ENCODE measurements at regions not wholly inside any gene's neighbourhood (a gene's known extent, or its start where the extent isn't known, plus 50 kb on each side); places are given as distances from the start of the nearest gene placed in this dataset.
"Not testable (repeated sequence)": the region's sequence is repeated elsewhere in the genome, so short reads cannot be mapped to it uniquely, and the experiment has no call there.

DNA sequence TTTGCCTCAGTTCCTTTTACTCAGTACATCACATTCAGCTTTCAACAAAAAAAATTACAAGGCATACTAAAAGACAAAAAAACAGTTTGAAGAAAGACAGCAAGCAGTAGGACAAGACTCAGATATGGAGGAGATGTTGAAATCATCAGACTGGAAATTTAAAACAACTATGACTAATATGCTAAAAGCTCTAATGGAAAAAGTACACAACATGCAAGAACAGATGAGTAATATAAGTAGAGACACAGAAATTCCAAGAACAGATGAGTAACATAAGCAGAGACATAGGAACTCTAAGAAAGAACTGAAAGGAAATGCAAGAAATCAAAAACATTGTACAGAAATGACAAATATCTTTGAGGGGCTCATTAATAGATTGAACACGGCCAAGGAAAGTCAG lies 402.6 kb downstream of the NEBL start:
- TF ChIP-seq, protein P1, sequence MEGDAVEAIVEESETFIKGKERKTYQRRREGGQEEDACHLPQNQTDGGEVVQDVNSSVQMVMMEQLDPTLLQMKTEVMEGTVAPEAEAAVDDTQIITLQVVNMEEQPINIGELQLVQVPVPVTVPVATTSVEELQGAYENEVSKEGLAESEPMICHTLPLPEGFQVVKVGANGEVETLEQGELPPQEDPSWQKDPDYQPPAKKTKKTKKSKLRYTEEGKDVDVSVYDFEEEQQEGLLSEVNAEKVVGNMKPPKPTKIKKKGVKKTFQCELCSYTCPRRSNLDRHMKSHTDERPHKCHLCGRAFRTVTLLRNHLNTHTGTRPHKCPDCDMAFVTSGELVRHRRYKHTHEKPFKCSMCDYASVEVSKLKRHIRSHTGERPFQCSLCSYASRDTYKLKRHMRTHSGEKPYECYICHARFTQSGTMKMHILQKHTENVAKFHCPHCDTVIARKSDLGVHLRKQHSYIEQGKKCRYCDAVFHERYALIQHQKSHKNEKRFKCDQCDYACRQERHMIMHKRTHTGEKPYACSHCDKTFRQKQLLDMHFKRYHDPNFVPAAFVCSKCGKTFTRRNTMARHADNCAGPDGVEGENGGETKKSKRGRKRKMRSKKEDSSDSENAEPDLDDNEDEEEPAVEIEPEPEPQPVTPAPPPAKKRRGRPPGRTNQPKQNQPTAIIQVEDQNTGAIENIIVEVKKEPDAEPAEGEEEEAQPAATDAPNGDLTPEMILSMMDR (conservative IDR thresholded peaks at IDR 0.05; ENCODE audit: control insufficient read depth, insufficient read depth, low read depth, low read length) = no peak
- no peak overlapping the region for H3K4me3 ChIP-seq (ENCODE audit: control insufficient read depth, low read depth, low read length)
- DNase-seq (ENCODE audit: low read depth) = peak; percentile 87

DNA sequence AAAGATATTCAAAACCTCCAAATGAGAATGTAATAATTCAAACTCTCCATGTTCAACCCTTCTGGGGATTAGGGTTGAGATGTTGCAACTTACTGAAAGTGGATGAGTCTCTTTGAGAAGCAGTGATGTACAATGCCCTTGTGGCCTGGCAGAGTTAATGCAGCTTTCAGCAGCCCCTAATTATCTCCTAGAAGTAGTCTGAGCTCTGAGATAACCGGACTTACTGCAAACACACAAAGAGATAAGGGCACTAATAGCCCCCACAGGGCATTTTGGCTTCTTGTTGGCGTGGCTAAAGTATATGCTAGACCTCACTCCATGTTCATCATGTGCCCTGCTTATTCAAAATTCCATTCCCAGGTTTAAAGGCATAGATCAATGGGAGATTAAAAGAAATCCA lies 404.7 kb downstream of the NEBL start:
- TF ChIP-seq, protein P1 (conservative IDR thresholded peaks at IDR 0.05; ENCODE audit: control insufficient read depth, insufficient read depth, low read depth, low read length) = peak; percentile 12
- no peak overlapping the region for H3K4me3 ChIP-seq (ENCODE audit: control insufficient read depth, low read depth, low read length)
- peak; percentile 39 for DNase-seq (ENCODE audit: low read depth)

DNA sequence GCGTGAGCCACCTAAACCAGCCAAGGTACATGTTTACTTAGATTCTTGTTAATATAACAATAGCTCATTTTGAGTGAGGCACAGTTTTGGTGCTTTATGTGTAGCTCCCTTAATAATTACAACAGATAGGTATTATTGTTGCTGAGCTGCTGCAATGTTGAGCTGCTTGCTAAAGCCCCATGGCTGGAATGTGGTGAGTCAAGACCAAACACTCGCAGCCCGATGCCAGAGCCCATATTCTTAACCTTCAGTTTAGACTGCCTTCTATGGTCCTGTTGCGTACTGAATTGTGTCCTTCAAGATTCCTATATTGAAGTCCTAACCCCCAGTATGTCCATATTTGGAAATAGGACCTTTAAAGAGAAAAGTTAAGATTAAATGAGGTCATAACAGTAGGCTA lies 407.1 kb downstream of the NEBL start:
- no peak for DNase-seq (ENCODE audit: low read depth)
- TF ChIP-seq, protein P1 (conservative IDR thresholded peaks at IDR 0.05; ENCODE audit: control insufficient read depth, insufficient read depth, low read depth, low read length) = no peak
- H3K4me3 ChIP-seq (ENCODE audit: control insufficient read depth, low read depth, low read length) = no peak overlapping the region

DNA sequence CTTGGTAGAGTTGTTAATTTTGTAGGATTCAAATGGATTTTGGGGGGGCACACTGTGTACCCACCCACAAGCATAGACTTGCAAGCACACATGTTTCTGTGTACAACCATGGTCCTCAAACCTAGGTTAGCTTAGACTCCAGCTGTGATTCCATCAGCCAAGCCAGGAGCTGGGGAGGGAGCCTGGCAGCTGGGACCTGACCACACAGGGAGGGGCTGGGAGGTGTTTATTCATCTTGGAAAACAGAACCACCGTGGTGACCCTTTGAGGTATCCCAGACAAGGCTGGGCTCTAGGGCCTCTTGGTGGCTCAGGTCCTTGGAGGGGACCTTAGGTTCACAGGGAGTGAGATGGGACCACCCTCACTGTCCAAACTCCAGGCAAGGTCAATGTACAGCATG lies 410.3 kb downstream of the NEBL start:
- TF ChIP-seq, protein P1 (conservative IDR thresholded peaks at IDR 0.05; ENCODE audit: control insufficient read depth, insufficient read depth, low read depth, low read length) = no peak
- no peak overlapping the region for H3K4me3 ChIP-seq (ENCODE audit: control insufficient read depth, low read depth, low read length)
- no peak for DNase-seq (ENCODE audit: low read depth)

DNA sequence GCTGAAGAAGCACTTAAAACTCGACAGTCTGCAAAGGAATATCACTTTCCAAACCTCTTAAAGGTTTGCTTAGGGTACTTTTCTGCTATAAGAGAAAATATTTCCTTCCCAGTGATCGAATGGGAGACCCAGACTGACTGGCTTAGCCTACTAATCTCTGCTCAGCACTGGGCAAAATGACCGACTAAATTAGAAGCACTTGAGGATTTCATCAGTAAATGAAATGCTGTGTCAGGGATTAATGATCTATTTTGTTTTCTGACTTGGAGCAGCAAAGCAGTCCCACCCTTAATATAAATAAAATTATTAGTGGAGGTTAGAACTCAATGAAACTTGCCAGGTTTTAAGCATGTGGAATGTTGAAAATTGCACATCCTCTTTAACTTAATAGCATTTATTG lies 411.6 kb downstream of the NEBL start:
- no peak overlapping the region for H3K4me3 ChIP-seq (ENCODE audit: control insufficient read depth, low read depth, low read length)
- no peak for DNase-seq (ENCODE audit: low read depth)
- TF ChIP-seq, protein P1 (conservative IDR thresholded peaks at IDR 0.05; ENCODE audit: control insufficient read depth, insufficient read depth, low read depth, low read length) = no peak

DNA sequence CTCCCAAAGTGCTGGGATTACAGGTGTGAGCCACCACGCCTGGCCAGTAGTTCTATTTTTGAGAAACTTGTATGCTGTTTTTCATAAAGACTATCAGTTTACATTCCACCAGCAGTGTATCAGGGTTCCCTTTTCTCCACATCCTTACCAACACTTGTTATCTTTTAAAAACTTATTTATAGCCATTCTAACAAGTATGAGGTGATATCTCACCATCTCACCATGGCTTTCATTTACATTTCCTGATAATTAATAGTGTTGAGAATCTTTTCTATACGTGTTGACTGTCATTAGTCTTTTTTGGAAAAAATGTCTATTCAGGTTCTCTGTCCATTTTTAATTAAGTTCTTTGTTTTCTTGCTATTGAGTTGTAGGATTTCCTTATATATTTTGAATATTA lies 416.1 kb downstream of the NEBL start:
- TF ChIP-seq, protein P1 (conservative IDR thresholded peaks at IDR 0.05; ENCODE audit: control insufficient read depth, insufficient read depth, low read depth, low read length) = no peak

DNA sequence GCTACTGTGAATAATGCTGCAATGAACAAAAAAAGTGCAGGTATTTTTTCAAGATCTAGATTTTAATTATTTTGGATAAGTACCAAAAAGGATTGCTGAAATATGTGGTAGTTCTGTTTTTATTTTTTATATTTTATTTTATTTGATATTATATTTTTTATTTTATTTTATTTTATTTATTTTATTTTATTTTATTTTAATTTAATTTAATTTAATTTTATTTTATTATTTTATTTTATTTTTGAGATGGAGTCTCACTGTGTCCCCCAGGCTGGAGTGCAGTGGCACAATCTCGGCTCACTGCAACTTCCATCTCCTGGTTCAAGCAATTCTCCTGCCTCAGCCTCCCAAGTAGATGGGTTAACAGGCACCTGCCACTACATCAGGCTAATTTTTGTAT lies 416.5 kb downstream of the NEBL start:
- DNase-seq (ENCODE audit: low read depth); H3K4me3 ChIP-seq (ENCODE audit: control insufficient read depth, low read depth, low read length): not testable (repeated sequence)

More for the DNA sequence above, 416.1 kb downstream of the NEBL start:
- no peak for DNase-seq (ENCODE audit: low read depth)
- H3K4me3 ChIP-seq (ENCODE audit: control insufficient read depth, low read depth, low read length) = no peak overlapping the region
